HT1080 (cell line): ENCODE measurements at regions not wholly inside any gene's neighbourhood (a gene's known extent, or its start where the extent isn't known, plus 50 kb on each side); places are given as distances from the start of the nearest gene placed in this dataset.
"Not testable (repeated sequence)": the region's sequence is repeated elsewhere in the genome, so short reads cannot be mapped to it uniquely, and the experiment has no call there.

Experiments used
- DNase-seq: peaks from one replicate; pipeline ENCODE4 v3.0.0-alpha.2; 2015; ENCODE audit warnings: low read depth

GRCh38 chr1:112855152-112855828 is 100.7 kb downstream of the SLC16A1 start:
- no peak for DNase-seq

- not testable (repeated sequence) for DNase-seq
These were observed 101.5 kb downstream of the SLC16A1 start for GRCh38 chr1:112854368-112854984.

GRCh38 chr1:112853915-112854314 is 102.1 kb downstream of the SLC16A1 start:
- DNase-seq: not testable (repeated sequence)

- no peak for DNase-seq
These were observed 103.1 kb downstream of the SLC16A1 start for GRCh38 chr1:112852934-112853333.

GRCh38 chr1:112852276-112852675 is 103.7 kb downstream of the SLC16A1 start:
- DNase-seq: no peak

GRCh38 chr1:112850034-112850757 is 105.8 kb downstream of the SLC16A1 start:
- no peak for DNase-seq

GRCh38 chr1:112849425-112850033 is 106.5 kb downstream of the SLC16A1 start:
- DNase-seq: no peak

- DNase-seq: no peak
These were observed 114.2 kb downstream of the SLC16A1 start for GRCh38 chr1:112841825-112842224.

- peak; percentile 86 for DNase-seq
These were observed 115.1 kb downstream of the SLC16A1 start for GRCh38 chr1:112840631-112841624.

GRCh38 chr1:112836642-112837041 is 119.4 kb downstream of the SLC16A1 start:
- no peak for DNase-seq

- no peak for DNase-seq
These were observed 118.7 kb upstream of the PPM1J start for GRCh38 chr1:112833806-112834205.

GRCh38 chr1:112832259-112832658 is 117.1 kb upstream of the PPM1J start:
- not testable (repeated sequence) for DNase-seq

- peak; percentile 38 for DNase-seq
These were observed 114.6 kb upstream of the PPM1J start for GRCh38 chr1:112829691-112830090.

- DNase-seq: no peak
These were observed 113.6 kb upstream of the PPM1J start for GRCh38 chr1:112828716-112829115.

GRCh38 chr1:112827391-112827790 is 112.3 kb upstream of the PPM1J start:
- not testable (repeated sequence) for DNase-seq

GRCh38 chr1:112826217-112826944 is 111.2 kb upstream of the PPM1J start:
- DNase-seq: no peak

- not testable (repeated sequence) for DNase-seq
These were observed 110.6 kb upstream of the PPM1J start for GRCh38 chr1:112825563-112826216.

- not testable (repeated sequence) for DNase-seq
These were observed 109.9 kb upstream of the PPM1J start for GRCh38 chr1:112825075-112825474.

- DNase-seq: not testable (repeated sequence)
These were observed 106.4 kb upstream of the PPM1J start for GRCh38 chr1:112821307-112822063.
